Endodermal cell (in vitro differentiated cells): ENCODE measurements at regions not wholly inside any gene's neighbourhood (a gene's known extent, or its start where the extent isn't known, plus 50 kb on each side); places are given as distances from the start of the nearest gene placed in this dataset.

ENCODE experiments used
- DNase-seq: peaks from one replicate; pipeline ENCODE4 v3.0.0-alpha.2; 2017
- H3K27ac ChIP-seq: 2 replicates; pipeline ENCODE4 v1.5.1; 2013; ENCODE audit warnings: mild to moderate bottlenecking, low read depth, low read length, moderate library complexity
- H3K27me3 ChIP-seq: 2 replicates; pipeline ENCODE4 v1.6.1; 2013; ENCODE audit warnings: mild to moderate bottlenecking, low read length, moderate library complexity; ENCODE audit not compliant: insufficient read depth, control insufficient read depth, poor library complexity, severe bottlenecking
- H3K36me3 ChIP-seq: 2 replicates; pipeline ENCODE4 v1.7.0; 2013; ENCODE audit warnings: mild to moderate bottlenecking, low read length, moderate library complexity; ENCODE audit not compliant: control insufficient read depth, insufficient read depth
- H3K4me1 ChIP-seq: one replicate; pipeline ENCODE4 v1.7.0; 2013; ENCODE audit warnings: low read length; ENCODE audit not compliant: control insufficient read depth, insufficient read depth
- H3K4me3 ChIP-seq: 2 replicates; pipeline ENCODE4 v1.5.1; 2013; ENCODE audit warnings: mild to moderate bottlenecking, low read length, moderate library complexity
- H3K9ac ChIP-seq: 2 replicates; pipeline ENCODE4 v1.6.1; 2013; ENCODE audit warnings: mild to moderate bottlenecking, low read length, moderate library complexity; ENCODE audit not compliant: poor library complexity, severe bottlenecking; ENCODE audit errors: extremely low read depth
- H3K9me3 ChIP-seq: 2 replicates; pipeline ENCODE4 v1.6.1; 2013; ENCODE audit warnings: mild to moderate bottlenecking, low read length, moderate library complexity; ENCODE audit not compliant: control insufficient read depth
- H3K27ac Mint-ChIP-seq: 2 replicates; pipeline ENCODE4 v1.8.0; 2020; ENCODE audit warnings: mixed read lengths
- H3K27me3 Mint-ChIP-seq: 2 replicates; pipeline ENCODE4 v1.8.0; 2021; ENCODE audit warnings: mild to moderate bottlenecking, mixed read lengths; ENCODE audit not compliant: insufficient read depth
- H3K36me3 Mint-ChIP-seq: 2 replicates; pipeline ENCODE4 v1.8.0; 2020; ENCODE audit warnings: low read depth, mixed read lengths
- H3K4me1 Mint-ChIP-seq: 2 replicates; pipeline ENCODE4 v1.8.0; 2020; ENCODE audit warnings: mixed read lengths
- H3K4me3 Mint-ChIP-seq: 2 replicates; pipeline ENCODE4 v1.8.0; 2020; ENCODE audit warnings: mild to moderate bottlenecking, moderate library complexity, mixed read lengths
- H3K9me3 Mint-ChIP-seq: 2 replicates; pipeline ENCODE4 v1.8.0; 2020; ENCODE audit warnings: mild to moderate bottlenecking, mixed read lengths
- WGBS, 2 experiments: methylation state at CpG; one replicate each; pipeline versions ENCODE4 v1.1.5 to v1.1.7; 2013; ENCODE audit warnings: missing lambda C conversion rate in 2 of 2, mixed read lengths in 1 of 2; ENCODE audit not compliant: insufficient coverage in 1 of 2, insufficient read length in 1 of 2; 5-methylcytosine and 5-hydroxymethylcytosine counted together
- TF ChIP-seq, protein P1 (sequence below): fragments of 200-600 bp; sonication (generic); conservative IDR thresholded peaks from 2 replicates; pipeline ENCODE4 v1.5.0; 2021; ENCODE audit warnings: antibody characterized with exemption, mild to moderate bottlenecking

- H3K36me3 ChIP-seq, result no peaks in the 10 kb centered on the region
- H3K27me3 ChIP-seq, result no peaks in the 10 kb centered on the region
- H3K27ac ChIP-seq, result peak overlapping the region; percentile 73
- peak overlapping the region; percentile 12 for H3K9ac ChIP-seq
- Mint-ChIP-seq H3K27ac (peak overlapping the region; percentile 86), H3K9me3 (peaks cover 12% of the 10 kb centered on the region), H3K36me3 (peaks cover 6% of the 10 kb centered on the region), H3K27me3 (no peaks in the 10 kb centered on the region), H3K4me3 (peak overlapping the region; percentile 22), H3K4me1 (peaks cover 36% of the 10 kb centered on the region)
- H3K9me3 ChIP-seq, result peaks cover 4% of the 10 kb centered on the region
- TF ChIP-seq, protein P1, sequence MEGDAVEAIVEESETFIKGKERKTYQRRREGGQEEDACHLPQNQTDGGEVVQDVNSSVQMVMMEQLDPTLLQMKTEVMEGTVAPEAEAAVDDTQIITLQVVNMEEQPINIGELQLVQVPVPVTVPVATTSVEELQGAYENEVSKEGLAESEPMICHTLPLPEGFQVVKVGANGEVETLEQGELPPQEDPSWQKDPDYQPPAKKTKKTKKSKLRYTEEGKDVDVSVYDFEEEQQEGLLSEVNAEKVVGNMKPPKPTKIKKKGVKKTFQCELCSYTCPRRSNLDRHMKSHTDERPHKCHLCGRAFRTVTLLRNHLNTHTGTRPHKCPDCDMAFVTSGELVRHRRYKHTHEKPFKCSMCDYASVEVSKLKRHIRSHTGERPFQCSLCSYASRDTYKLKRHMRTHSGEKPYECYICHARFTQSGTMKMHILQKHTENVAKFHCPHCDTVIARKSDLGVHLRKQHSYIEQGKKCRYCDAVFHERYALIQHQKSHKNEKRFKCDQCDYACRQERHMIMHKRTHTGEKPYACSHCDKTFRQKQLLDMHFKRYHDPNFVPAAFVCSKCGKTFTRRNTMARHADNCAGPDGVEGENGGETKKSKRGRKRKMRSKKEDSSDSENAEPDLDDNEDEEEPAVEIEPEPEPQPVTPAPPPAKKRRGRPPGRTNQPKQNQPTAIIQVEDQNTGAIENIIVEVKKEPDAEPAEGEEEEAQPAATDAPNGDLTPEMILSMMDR, result no peak
- H3K4me3 ChIP-seq, result no peak overlapping the region
- peak; percentile 69 for DNase-seq
- 51 to 54% methylated on average over 9 to 11 of the region's 11 CpGs for WGBS, 2 experiments
- H3K4me1 ChIP-seq, result peaks cover 14% of the 10 kb centered on the region
Observed at GRCh38 chr4:123649645-123650391, 253.2 kb downstream of the SPRY1 start.

- DNase-seq, result no peak
- WGBS, 2 experiments, result 92 to 94% methylated on average over 1 to 2 of the region's 2 CpGs
- Histone ChIP-seq H3K36me3 (no peaks in the 10 kb centered on the region), H3K4me1 (peaks cover 14% of the 10 kb centered on the region), H3K9ac (no peak overlapping the region), H3K4me3 (no peak overlapping the region), H3K9me3 (peaks cover 13% of the 10 kb centered on the region), H3K27me3 (no peaks in the 10 kb centered on the region), H3K27ac (no peak overlapping the region)
- no peaks in the 10 kb centered on the region for H3K27me3 Mint-ChIP-seq
- H3K9me3 Mint-ChIP-seq, result peaks cover 21% of the 10 kb centered on the region
- no peak overlapping the region for H3K27ac Mint-ChIP-seq
- H3K4me3 Mint-ChIP-seq, result no peak overlapping the region
- peaks cover 15% of the 10 kb centered on the region for H3K36me3 Mint-ChIP-seq
- TF ChIP-seq, protein P1, result no peak
- peaks cover 36% of the 10 kb centered on the region for H3K4me1 Mint-ChIP-seq
Observed at GRCh38 chr4:123651066-123651465, 254.5 kb downstream of the SPRY1 start.

GRCh38 chr4:123651536-123652180 lies 255.1 kb downstream of the SPRY1 start:
- H3K4me1 Mint-ChIP-seq, result peaks cover 36% of the 10 kb centered on the region
- Histone ChIP-seq H3K4me1 (peaks cover 14% of the 10 kb centered on the region), H3K9ac (no peak overlapping the region), H3K36me3 (no peaks in the 10 kb centered on the region), H3K27me3 (no peaks in the 10 kb centered on the region), H3K4me3 (no peak overlapping the region), H3K27ac (no peak overlapping the region), H3K9me3 (peaks cover 19% of the 10 kb centered on the region)
- H3K27me3 Mint-ChIP-seq, result no peaks in the 10 kb centered on the region
- no peak overlapping the region for H3K4me3 Mint-ChIP-seq
- H3K27ac Mint-ChIP-seq, result no peak overlapping the region
- H3K9me3 Mint-ChIP-seq, result peaks cover 27% of the 10 kb centered on the region
- H3K36me3 Mint-ChIP-seq, result peaks cover 15% of the 10 kb centered on the region
- TF ChIP-seq, protein P1, result no peak
- WGBS, 2 experiments, result 96 to 100% methylated on average over 1 of the region's 1 CpG
- DNase-seq, result no peak
